ENCODE measurements at regions not wholly inside any gene's neighbourhood (a gene's known extent, or its start where the extent isn't known, plus 50 kb on each side); places are given as distances from the start of the nearest gene placed in this dataset.
A peak's percentile ranks its signal among the peaks of the same experiment; 100 is the strongest.

DNA sequence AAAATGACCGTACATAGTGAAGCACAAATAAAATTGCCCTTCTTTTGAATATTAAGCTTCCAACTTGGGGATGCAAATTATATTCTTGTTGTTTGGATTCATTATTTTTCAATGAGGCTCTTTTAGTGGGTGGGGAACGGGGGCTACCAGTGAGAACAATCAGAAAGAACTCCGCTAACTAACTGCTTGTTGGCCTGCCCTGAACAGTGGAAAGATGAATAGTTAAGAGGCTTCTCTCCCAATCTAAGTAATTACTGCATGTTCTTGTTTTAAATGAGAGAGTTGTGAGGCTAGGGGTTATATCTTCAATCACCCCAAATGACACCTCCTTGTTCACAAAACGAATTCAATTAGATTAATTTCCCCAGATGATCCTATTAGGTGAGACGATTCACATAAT, 322.0 kb downstream of the FAT3 start:
- TF ChIP-seq, protein P1, sequence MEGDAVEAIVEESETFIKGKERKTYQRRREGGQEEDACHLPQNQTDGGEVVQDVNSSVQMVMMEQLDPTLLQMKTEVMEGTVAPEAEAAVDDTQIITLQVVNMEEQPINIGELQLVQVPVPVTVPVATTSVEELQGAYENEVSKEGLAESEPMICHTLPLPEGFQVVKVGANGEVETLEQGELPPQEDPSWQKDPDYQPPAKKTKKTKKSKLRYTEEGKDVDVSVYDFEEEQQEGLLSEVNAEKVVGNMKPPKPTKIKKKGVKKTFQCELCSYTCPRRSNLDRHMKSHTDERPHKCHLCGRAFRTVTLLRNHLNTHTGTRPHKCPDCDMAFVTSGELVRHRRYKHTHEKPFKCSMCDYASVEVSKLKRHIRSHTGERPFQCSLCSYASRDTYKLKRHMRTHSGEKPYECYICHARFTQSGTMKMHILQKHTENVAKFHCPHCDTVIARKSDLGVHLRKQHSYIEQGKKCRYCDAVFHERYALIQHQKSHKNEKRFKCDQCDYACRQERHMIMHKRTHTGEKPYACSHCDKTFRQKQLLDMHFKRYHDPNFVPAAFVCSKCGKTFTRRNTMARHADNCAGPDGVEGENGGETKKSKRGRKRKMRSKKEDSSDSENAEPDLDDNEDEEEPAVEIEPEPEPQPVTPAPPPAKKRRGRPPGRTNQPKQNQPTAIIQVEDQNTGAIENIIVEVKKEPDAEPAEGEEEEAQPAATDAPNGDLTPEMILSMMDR (IDR thresholded peaks at IDR 0.05; ENCODE audit: insufficient read depth, low read length, poor library complexity, severe bottlenecking): no peak
- no peak overlapping the region for H3K4me3 ChIP-seq (ENCODE audit: low read depth, low read length)
- no peaks in the 10 kb centered on the region for H3K27me3 ChIP-seq (ENCODE audit: control insufficient read depth, insufficient read depth, low read length)

DNA sequence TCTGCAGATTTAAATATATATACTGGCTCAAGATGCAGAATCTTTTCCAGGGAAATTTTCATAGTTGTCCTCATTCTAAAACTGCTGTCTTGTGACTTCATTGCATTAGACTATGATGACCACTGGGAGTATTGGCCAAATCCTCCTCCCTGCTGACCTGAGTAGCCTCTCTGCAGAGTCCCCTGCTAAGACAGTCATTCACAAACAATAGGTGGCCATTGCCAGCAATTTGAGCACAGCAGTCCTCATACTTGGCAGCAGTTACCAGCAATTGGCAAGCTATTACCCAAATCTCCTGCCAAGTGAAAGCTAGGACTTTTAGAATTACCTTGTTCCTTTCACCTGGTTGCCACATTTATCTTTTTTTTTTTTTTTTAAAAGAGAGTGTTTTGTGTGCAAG, 325.8 kb downstream of the FAT3 start:
- H3K27me3 ChIP-seq (ENCODE audit: control insufficient read depth, insufficient read depth, low read length): no peaks in the 10 kb centered on the region
- H3K4me3 ChIP-seq (ENCODE audit: low read depth, low read length): no peak overlapping the region
- TF ChIP-seq, protein P1 (IDR thresholded peaks at IDR 0.05; ENCODE audit: insufficient read depth, low read length, poor library complexity, severe bottlenecking): no peak
- DNase-seq (ENCODE audit: low read depth): no peak
- no peaks in the 10 kb centered on the region for H3K36me3 ChIP-seq (ENCODE audit: control insufficient read depth, insufficient read depth, low read length)

More for the DNA sequence above, 322.0 kb downstream of the FAT3 start:
- no peak for DNase-seq (ENCODE audit: low read depth)
- no peaks in the 10 kb centered on the region for H3K36me3 ChIP-seq (ENCODE audit: control insufficient read depth, insufficient read depth, low read length)

DNA sequence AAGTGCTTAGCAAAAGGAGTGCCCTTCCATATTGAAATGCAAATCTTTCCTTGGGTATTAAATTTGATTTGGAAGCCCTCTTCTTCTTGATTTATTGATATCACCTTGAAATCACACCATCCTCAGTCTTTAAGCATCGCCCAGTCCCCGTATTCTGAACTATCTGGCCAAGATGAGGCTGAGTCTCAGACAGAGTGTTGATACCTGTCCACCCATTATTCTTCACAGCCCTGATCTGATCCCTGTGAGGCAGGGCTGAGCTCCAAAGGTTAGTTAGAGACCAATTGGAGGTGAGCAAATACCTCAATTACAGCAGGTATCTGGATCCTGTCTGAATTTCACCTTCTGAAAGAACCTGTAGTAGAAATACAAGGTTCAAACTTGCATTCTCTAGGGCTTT, 326.3 kb downstream of the FAT3 start:
- no peak for DNase-seq (ENCODE audit: low read depth)
- no peaks in the 10 kb centered on the region for H3K36me3 ChIP-seq (ENCODE audit: control insufficient read depth, insufficient read depth, low read length)
- H3K4me3 ChIP-seq (ENCODE audit: low read depth, low read length): no peak overlapping the region
- TF ChIP-seq, protein P1 (IDR thresholded peaks at IDR 0.05; ENCODE audit: insufficient read depth, low read length, poor library complexity, severe bottlenecking): no peak
- no peaks in the 10 kb centered on the region for H3K27me3 ChIP-seq (ENCODE audit: control insufficient read depth, insufficient read depth, low read length)

DNA sequence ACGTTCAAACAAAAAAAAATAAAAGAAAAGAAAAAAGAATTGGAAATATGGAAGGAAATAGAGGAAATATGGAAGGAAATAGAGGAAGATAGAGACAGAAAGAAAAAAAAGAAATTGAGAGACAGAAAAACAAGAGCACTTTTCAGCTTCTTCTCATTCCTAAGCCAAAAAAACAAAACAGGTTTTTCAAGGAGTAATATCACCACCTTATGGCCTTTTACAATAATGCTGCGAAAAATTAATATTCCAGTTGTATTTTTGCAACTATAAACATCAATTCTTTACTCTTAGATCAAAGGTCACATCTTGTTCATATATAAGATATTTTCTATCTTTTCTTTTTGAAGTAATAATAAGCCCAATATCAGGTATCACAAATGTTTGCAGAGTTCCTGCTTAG, 328.3 kb downstream of the FAT3 start:
- TF ChIP-seq, protein P1 (IDR thresholded peaks at IDR 0.05; ENCODE audit: insufficient read depth, low read length, poor library complexity, severe bottlenecking): no peak
- Histone ChIP-seq H3K4me3 (ENCODE audit: low read depth, low read length) (no peak overlapping the region), H3K27me3 (ENCODE audit: control insufficient read depth, insufficient read depth, low read length) (no peaks in the 10 kb centered on the region), H3K36me3 (ENCODE audit: control insufficient read depth, insufficient read depth, low read length) (no peaks in the 10 kb centered on the region)
- no peak for DNase-seq (ENCODE audit: low read depth)

DNA sequence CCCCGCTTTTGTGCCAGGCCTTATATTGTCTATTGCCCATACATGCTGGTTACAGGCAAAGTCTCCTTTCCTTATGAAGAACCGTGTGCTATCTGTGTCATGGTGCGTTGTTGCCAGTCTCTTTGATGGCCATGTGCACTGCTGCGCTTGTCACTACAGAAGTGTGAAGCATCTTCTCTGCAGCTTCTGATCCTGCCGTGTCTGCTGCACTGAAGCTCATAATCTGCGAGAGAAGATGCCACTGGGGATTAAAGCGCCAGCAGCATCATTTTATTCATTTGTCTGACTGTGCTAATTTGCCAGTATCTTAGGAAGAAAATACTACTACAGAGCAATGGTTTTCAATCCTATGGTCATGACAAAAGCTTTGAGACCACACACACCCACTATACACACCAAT, 330.1 kb downstream of the FAT3 start:
- Histone ChIP-seq H3K36me3 (ENCODE audit: control insufficient read depth, insufficient read depth, low read length) (no peaks in the 10 kb centered on the region), H3K4me3 (ENCODE audit: low read depth, low read length) (no peak overlapping the region), H3K27me3 (ENCODE audit: control insufficient read depth, insufficient read depth, low read length) (no peaks in the 10 kb centered on the region)
- TF ChIP-seq, protein P1 (IDR thresholded peaks at IDR 0.05; ENCODE audit: insufficient read depth, low read length, poor library complexity, severe bottlenecking): no peak
- no peak for DNase-seq (ENCODE audit: low read depth)

DNA sequence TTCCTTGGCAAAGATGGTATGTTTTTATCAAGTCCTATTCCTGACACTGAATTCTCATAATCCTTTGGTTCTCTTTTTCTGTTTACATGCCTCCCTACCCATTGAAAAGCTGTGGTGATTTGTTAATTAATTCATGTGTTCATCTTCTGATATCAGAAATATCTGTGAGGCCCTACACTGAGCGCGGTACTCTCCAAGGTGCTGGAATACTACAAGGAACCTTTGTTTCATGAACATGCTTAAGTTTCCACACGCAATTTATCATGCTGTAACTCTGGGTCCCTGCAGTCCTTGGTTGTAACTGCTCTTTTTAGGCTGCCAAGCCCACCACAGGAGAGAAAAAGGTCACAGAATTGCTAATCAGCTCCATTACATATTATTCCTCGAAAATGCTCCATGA, 331.8 kb downstream of the FAT3 start:
- no peak overlapping the region for H3K4me3 ChIP-seq (ENCODE audit: low read depth, low read length)
- no peaks in the 10 kb centered on the region for H3K27me3 ChIP-seq (ENCODE audit: control insufficient read depth, insufficient read depth, low read length)
- DNase-seq (ENCODE audit: low read depth): peak; percentile 5
- TF ChIP-seq, protein P1 (IDR thresholded peaks at IDR 0.05; ENCODE audit: insufficient read depth, low read length, poor library complexity, severe bottlenecking): no peak
- H3K36me3 ChIP-seq (ENCODE audit: control insufficient read depth, insufficient read depth, low read length): no peaks in the 10 kb centered on the region
